ENCODE measurements at regions not wholly inside any gene's neighbourhood (a gene's known extent, or its start where the extent isn't known, plus 50 kb on each side); places are given as distances from the start of the nearest gene placed in this dataset.
"Not testable (repeated sequence)": the region's sequence is repeated elsewhere in the genome, so short reads cannot be mapped to it uniquely, and the experiment has no call there.

DNA sequence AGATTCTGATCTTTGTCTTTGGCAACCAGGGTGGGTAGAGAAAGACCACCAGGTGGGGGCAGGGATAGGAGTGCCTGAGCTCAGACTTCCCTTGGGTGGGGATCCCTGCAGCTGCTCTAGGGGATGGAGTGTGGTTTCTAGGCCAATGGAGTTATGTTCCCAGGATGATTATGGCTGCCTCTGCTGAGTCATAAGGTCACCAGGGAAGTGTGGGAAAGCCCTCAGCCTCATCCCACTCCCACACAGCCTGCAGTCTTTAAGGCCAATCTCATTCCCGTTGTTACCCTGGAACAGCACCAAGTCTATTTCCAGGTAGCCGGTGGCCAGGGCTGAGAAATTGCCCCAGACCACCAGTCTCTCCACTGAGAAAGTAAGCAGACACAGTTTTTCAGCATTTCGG, 2269.3 kb upstream of the RAG2 start:
- in situ Hi-C loops (cut with MboI; ENCODE audit: low pct_unique_long_range_greater_than_20kb, low sequenced_read_pairs, unreplicated experiment): loop anchor here (25.0 kb wide), 1 partner anchor 95 kb away; no protein-coding TSS in a partner anchor
- DNase-seq (ENCODE audit: low spot score): no peak
- TF ChIP-seq, protein P1, sequence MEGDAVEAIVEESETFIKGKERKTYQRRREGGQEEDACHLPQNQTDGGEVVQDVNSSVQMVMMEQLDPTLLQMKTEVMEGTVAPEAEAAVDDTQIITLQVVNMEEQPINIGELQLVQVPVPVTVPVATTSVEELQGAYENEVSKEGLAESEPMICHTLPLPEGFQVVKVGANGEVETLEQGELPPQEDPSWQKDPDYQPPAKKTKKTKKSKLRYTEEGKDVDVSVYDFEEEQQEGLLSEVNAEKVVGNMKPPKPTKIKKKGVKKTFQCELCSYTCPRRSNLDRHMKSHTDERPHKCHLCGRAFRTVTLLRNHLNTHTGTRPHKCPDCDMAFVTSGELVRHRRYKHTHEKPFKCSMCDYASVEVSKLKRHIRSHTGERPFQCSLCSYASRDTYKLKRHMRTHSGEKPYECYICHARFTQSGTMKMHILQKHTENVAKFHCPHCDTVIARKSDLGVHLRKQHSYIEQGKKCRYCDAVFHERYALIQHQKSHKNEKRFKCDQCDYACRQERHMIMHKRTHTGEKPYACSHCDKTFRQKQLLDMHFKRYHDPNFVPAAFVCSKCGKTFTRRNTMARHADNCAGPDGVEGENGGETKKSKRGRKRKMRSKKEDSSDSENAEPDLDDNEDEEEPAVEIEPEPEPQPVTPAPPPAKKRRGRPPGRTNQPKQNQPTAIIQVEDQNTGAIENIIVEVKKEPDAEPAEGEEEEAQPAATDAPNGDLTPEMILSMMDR (IDR thresholded peaks at IDR 0.05; ENCODE audit: extremely low read depth, insufficient read depth, missing control alignments): no peak

DNA sequence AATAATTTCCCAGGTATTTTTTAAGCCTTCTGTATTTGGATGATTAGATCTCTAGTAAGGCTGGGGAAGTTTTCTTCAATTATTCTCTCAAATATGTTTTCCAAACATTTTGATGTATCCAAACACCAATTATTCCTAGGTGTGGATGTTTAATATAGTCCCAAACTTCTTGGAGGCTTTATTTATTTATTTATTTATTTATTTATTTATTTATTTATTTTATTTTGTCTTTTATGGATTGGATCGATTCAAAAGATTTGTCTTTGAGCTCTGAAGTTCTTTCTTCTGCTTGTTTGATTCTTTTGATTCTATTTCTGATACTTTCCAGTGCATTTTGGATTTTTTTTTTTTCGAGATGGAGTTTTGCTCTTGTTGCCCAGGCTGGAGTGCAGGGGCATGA, 2267.9 kb upstream of the RAG2 start:
- in situ Hi-C loops (cut with MboI; ENCODE audit: low pct_unique_long_range_greater_than_20kb, low sequenced_read_pairs, unreplicated experiment): loop anchor here (25.0 kb wide), 1 partner anchor 96 kb away; no protein-coding TSS in a partner anchor
- no peak for DNase-seq (ENCODE audit: low spot score)
- TF ChIP-seq, protein P1 (IDR thresholded peaks at IDR 0.05; ENCODE audit: extremely low read depth, insufficient read depth, missing control alignments): no peak

DNA sequence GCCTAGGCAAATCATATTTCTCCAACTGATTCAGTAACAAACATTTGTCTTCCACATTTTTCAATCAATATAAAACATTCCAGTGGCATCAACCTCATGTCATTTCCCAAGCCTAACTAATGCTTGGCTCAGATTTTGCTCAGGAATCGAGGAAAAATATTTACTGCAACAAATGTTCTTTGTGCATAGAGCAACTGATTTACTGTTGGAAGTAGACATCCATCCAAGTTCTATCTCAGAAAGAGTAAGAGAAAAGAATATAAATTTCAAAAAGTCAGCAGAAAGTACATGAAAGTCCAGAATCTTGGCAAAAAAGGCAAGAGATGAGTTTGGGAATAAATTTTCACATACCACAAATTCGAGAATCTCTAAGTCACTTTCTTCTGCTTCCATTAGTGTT, 2245.0 kb upstream of the RAG2 start:
- no peak for DNase-seq (ENCODE audit: low spot score)
- in situ Hi-C loops (cut with MboI; ENCODE audit: low pct_unique_long_range_greater_than_20kb, low sequenced_read_pairs, unreplicated experiment): no loop called here
- TF ChIP-seq, protein P1 (IDR thresholded peaks at IDR 0.05; ENCODE audit: extremely low read depth, insufficient read depth, missing control alignments): no peak

DNA sequence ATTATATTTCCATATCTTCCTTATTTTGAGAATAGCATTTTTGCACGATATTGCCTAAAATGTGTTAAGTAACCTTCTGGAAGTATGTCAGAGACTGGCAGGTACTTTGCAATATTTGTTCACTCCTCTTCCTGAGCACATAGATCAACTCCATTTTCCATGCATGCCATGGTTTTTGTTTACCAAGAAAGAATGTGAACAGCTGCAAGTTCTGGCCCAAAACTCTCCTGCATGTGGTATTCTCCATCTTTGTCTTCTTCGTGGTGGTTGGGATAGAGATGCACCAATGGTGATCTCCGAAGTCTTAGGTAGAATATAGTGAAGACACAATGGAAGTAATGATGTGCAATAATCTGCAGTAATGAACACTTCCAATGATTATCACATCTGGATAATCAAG, 2241.0 kb upstream of the RAG2 start:
- in situ Hi-C loops (cut with MboI; ENCODE audit: low pct_unique_long_range_greater_than_20kb, low sequenced_read_pairs, unreplicated experiment): no loop called here
- TF ChIP-seq, protein P1 (IDR thresholded peaks at IDR 0.05; ENCODE audit: extremely low read depth, insufficient read depth, missing control alignments): no peak
- no peak for DNase-seq (ENCODE audit: low spot score)

DNA sequence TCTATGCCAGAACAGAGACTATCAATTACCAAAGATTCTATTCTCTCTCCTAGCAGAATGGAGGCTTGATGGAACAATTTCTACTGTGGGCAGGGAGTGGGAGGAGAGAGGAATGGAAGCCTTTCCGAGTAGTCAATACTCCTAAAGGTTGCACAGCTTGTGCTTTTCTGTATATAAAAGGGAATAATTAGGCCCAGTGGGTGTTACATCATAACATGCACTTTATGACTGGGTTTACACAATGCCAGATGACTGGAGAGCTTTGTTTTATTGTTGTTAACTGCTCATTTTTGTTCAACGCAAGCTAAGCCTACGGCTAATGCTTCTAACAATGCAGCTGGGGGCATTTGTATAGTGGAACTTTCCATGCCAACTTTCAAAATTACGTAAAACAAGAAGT, 2237.9 kb upstream of the RAG2 start:
- in situ Hi-C loops (cut with MboI; ENCODE audit: low pct_unique_long_range_greater_than_20kb, low sequenced_read_pairs, unreplicated experiment): no loop called here
- DNase-seq (ENCODE audit: low spot score): no peak
- TF ChIP-seq, protein P1 (IDR thresholded peaks at IDR 0.05; ENCODE audit: extremely low read depth, insufficient read depth, missing control alignments): no peak

DNA sequence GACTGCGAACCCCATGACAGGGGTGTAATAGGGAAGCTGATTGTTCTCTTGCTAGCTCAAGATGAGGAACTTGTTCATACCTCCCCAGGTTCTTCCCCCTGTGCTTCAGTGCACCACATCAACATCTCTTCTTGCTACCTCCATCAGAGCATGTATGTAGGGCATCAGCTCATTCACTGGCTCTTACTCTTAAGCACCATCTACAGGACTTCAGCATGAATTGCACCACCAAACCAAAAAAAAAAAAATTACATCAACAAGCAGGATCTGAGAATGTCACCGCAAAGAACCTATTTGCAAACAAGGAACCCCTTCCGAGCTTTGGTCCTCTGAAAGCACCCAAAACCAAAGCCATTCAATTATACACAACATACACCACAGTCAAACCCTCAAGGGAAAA, 2226.5 kb upstream of the RAG2 start:
- DNase-seq (ENCODE audit: low spot score): no peak
- TF ChIP-seq, protein P1 (IDR thresholded peaks at IDR 0.05; ENCODE audit: extremely low read depth, insufficient read depth, missing control alignments): peak; percentile 15
- in situ Hi-C loops (cut with MboI; ENCODE audit: low pct_unique_long_range_greater_than_20kb, low sequenced_read_pairs, unreplicated experiment): no loop called here

DNA sequence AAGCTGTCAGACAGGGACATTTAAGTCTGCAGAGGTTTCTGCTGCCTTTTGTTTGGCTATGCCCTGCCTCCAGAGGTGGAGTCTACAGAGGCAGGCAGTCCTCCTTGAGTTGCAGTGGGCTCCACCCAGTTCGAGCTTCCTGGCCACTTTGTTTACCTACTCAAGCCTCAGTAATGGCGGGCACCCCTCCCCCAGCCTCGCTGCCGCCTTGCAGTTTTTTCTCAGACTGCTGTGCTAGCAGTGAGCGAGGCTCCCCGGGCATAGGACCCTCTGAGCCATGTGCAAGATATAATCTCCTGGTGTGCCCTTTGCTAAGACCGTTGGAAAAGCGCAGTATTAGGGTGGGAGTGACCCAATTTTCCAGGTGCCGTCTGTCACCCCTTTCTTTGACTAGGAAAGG, 2223.8 kb upstream of the RAG2 start:
- in situ Hi-C loops (cut with MboI; ENCODE audit: low pct_unique_long_range_greater_than_20kb, low sequenced_read_pairs, unreplicated experiment); DNase-seq (ENCODE audit: low spot score): not testable (repeated sequence)
